ENCODE measurements at regions not wholly inside any gene's neighbourhood (a gene's known extent, or its start where the extent isn't known, plus 50 kb on each side); places are given as distances from the start of the nearest gene placed in this dataset.

DNA sequence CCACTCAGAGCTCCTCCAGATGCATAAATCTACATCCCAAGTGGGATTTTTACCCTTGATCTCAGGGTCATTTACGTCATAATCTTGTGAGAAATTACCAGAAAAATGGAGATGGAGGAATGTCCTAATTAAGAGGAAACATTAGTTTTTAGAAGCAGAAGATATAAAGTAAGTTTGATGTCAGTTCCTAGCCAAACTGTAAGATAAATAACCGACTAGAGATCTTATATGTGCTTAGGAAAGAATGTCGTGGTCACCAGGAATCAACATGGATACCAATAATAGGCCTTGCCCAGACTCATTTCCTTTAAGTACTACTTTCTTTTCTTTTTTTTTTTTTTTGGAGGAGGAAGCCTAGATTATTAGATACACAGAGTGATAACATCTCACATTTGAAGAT, 186.9 kb downstream of the UTRN start (continued):
- TF ChIP-seq, protein P1, sequence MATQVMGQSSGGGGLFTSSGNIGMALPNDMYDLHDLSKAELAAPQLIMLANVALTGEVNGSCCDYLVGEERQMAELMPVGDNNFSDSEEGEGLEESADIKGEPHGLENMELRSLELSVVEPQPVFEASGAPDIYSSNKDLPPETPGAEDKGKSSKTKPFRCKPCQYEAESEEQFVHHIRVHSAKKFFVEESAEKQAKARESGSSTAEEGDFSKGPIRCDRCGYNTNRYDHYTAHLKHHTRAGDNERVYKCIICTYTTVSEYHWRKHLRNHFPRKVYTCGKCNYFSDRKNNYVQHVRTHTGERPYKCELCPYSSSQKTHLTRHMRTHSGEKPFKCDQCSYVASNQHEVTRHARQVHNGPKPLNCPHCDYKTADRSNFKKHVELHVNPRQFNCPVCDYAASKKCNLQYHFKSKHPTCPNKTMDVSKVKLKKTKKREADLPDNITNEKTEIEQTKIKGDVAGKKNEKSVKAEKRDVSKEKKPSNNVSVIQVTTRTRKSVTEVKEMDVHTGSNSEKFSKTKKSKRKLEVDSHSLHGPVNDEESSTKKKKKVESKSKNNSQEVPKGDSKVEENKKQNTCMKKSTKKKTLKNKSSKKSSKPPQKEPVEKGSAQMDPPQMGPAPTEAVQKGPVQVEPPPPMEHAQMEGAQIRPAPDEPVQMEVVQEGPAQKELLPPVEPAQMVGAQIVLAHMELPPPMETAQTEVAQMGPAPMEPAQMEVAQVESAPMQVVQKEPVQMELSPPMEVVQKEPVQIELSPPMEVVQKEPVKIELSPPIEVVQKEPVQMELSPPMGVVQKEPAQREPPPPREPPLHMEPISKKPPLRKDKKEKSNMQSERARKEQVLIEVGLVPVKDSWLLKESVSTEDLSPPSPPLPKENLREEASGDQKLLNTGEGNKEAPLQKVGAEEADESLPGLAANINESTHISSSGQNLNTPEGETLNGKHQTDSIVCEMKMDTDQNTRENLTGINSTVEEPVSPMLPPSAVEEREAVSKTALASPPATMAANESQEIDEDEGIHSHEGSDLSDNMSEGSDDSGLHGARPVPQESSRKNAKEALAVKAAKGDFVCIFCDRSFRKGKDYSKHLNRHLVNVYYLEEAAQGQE (IDR thresholded peaks at IDR 0.05; ENCODE audit: unreplicated experiment): no peak
- TF ChIP-seq CREB1 (CRISPR knock-in tag; IDR thresholded peaks at IDR 0.05; ENCODE audit: low read depth) (no peak), NANOG (IDR thresholded peaks at IDR 0.05; ENCODE audit: borderline replicate concordance) (no peak), ZNF462 (CRISPR knock-in tag; IDR thresholded peaks at IDR 0.05) (no peak)

- peaks cover 5% of the 10 kb centered on the region; the same call in 1 of the 2 replicates for H3K9me2 ChIP-seq (ENCODE audit: insufficient read depth)
- H3F3A ChIP-seq (replicated peaks; ENCODE audit: low read depth): no peaks in the 10 kb centered on the region
- Mint-ChIP-seq H3K4me1 (no peaks in the 10 kb centered on the region), H3K9me3 (peaks cover 17% of the 10 kb centered on the region; the same call in 2 of the 3 replicates), H3K27me3 (ENCODE audit: insufficient read depth, low read depth, poor library complexity) (peaks cover 5% of the 10 kb centered on the region), H3K27ac (no peak overlapping the region), H3K36me3 (ENCODE audit: low read depth) (peaks cover 44% of the 10 kb centered on the region), H3K4me3 (no peak overlapping the region)
- H3K27ac ChIP-seq (ENCODE audit: low read depth): no peak overlapping the region
- no peak overlapping the region for H3K4me2 ChIP-seq
- DNase-seq (ENCODE audit: low spot score) (no peak), ATAC-seq (no peak)
- no peak overlapping the region for H3K4me3 ChIP-seq
- H4K20me1 ChIP-seq (replicated peaks; ENCODE audit: insufficient read depth): no peaks in the 10 kb centered on the region; the same call in 1 of the 2 replicates
- TF ChIP-seq NANOG (IDR thresholded peaks at IDR 0.05; ENCODE audit: borderline replicate concordance) (no peak), JUNB (IDR thresholded peaks at IDR 0.05; ENCODE audit: unreplicated experiment) (no peak), EZH2 (IDR thresholded peaks at IDR 0.05; ENCODE audit: low read depth, unreplicated experiment) (no peak), ZNF331 (CRISPR knock-in tag; IDR thresholded peaks at IDR 0.05; ENCODE audit: low read depth) (no peak), POLR2AphosphoS5 (IDR thresholded peaks at IDR 0.05; ENCODE audit: low read depth) (no peak)
- no peaks in the 10 kb centered on the region for H3K79me2 ChIP-seq (replicated peaks; ENCODE audit: insufficient read depth)
- H3K36me3 ChIP-seq (ENCODE audit: insufficient read depth): peaks cover 9% of the 10 kb centered on the region; the same call in 1 of the 2 replicates
- H2AFZ ChIP-seq: no peak overlapping the region
- H3K4me1 ChIP-seq (ENCODE audit: insufficient read depth): no peaks in the 10 kb centered on the region
- H3K27me3 ChIP-seq (ENCODE audit: insufficient read depth): no peaks in the 10 kb centered on the region
Observed at GRCh38 chr6:144474290-144474689, 189.2 kb downstream of the UTRN start.

Measured in GM23338 (cell line).